Liver (tissue), 8 donors: ENCODE measurements at regions not wholly inside any gene's neighbourhood (a gene's known extent, or its start where the extent isn't known, plus 50 kb on each side); places are given as distances from the start of the nearest gene placed in this dataset.

Experiments
- DNase-seq: peaks from one replicate; pipeline ENCODE4 v3.0.0-alpha.2; 2017; ENCODE audit warnings: low spot score
- H3K27ac ChIP-seq, 2 donors: one replicate each; pipeline ENCODE4 v1.7.0; 2013; ENCODE audit warnings: inconsistent platforms in 2 of 2, low read length in 2 of 2, control low read depth in 1 of 2, low read depth in 1 of 2, mild to moderate bottlenecking in 1 of 2
- H3K27me3 ChIP-seq, 4 donors: one replicate each; pipeline versions ENCODE4 v1.6.1 to v1.7.0; 2013; ENCODE audit warnings: low read length in 3 of 4, inconsistent platforms in 1 of 4, mild to moderate bottlenecking in 1 of 4, moderate library complexity in 1 of 4; ENCODE audit not compliant: control insufficient read depth in 4 of 4, insufficient read depth in 4 of 4
- H3K36me3 ChIP-seq, 4 donors: one replicate each; pipeline versions ENCODE4 v1.6.1 to v1.7.0; 2013; ENCODE audit warnings: low read length in 3 of 4, mild to moderate bottlenecking in 3 of 4, low read depth in 1 of 4, moderate library complexity in 1 of 4; ENCODE audit not compliant: control insufficient read depth in 4 of 4, insufficient read depth in 3 of 4
- H3K4me1 ChIP-seq, 4 donors: one replicate each; pipeline versions ENCODE4 v1.6.1 to v1.7.0; 2013; ENCODE audit warnings: low read length in 3 of 4, mild to moderate bottlenecking in 3 of 4, moderate library complexity in 1 of 4; ENCODE audit not compliant: control insufficient read depth in 4 of 4, insufficient read depth in 4 of 4
- H3K4me3 ChIP-seq, 3 donors: one replicate each; pipeline versions ENCODE4 v1.6.1 to v1.7.0; 2013; ENCODE audit warnings: low read length in 3 of 3, control low read depth in 1 of 3, low read depth in 1 of 3, mild to moderate bottlenecking in 1 of 3
- H3K9ac ChIP-seq, 2 donors: one replicate each; pipeline ENCODE4 v1.7.0; 2013; ENCODE audit warnings: low read length in 2 of 2, mild to moderate bottlenecking in 2 of 2, moderate library complexity in 2 of 2, control low read depth in 1 of 2, low read depth in 1 of 2
- H3K9me3 ChIP-seq, 4 donors: one replicate each; pipeline versions ENCODE4 v1.6.1 to v1.7.0; 2013; ENCODE audit warnings: low read length in 3 of 4; ENCODE audit not compliant: control insufficient read depth in 4 of 4
- ATF3 ChIP-seq: IDR thresholded peaks from 2 replicates; pipeline ENCODE4 v1.6.1; 2016; ENCODE audit warnings: antibody characterized with exemption
- CTCF ChIP-seq: fragments of 150-350 bp; IDR thresholded peaks from 2 replicates; pipeline ENCODE4 v1.5.1; 2017; ENCODE audit warnings: improper control_type of control experiment, low read depth, low read length; ENCODE audit not compliant: missing input control
- EGR1 ChIP-seq, 2 donors: IDR thresholded peaks; 2 replicates each; pipeline ENCODE4 v1.6.1; 2016 to 2018; ENCODE audit warnings: antibody characterized with exemption in 2 of 2, low read depth in 2 of 2
- FOXA1 ChIP-seq: IDR thresholded peaks from 2 replicates; pipeline ENCODE4 v1.6.1; 2016; ENCODE audit warnings: antibody characterized with exemption
- FOXA2 ChIP-seq: IDR thresholded peaks from 2 replicates; pipeline ENCODE4 v1.6.1; 2016; ENCODE audit warnings: antibody characterized with exemption
- GABPA ChIP-seq, 2 donors: IDR thresholded peaks in 1 of 2; conservative IDR thresholded peaks in 1 of 2; 2 replicates each; pipeline ENCODE4 v1.6.1; 2016; ENCODE audit warnings: antibody characterized with exemption in 2 of 2, mild to moderate bottlenecking in 1 of 2, moderate library complexity in 1 of 2
- HNF4A ChIP-seq, 2 donors: conservative IDR thresholded peaks; 2 replicates each; pipeline ENCODE4 v1.6.1; 2016; ENCODE audit warnings: antibody characterized with exemption in 2 of 2, mild to moderate bottlenecking in 2 of 2
- HNF4G ChIP-seq: IDR thresholded peaks from 2 replicates; pipeline ENCODE4 v1.6.1; 2016; ENCODE audit warnings: antibody characterized with exemption
- JUND ChIP-seq, 2 donors: IDR thresholded peaks; 2 replicates each; pipeline ENCODE4 v1.6.1; 2016; ENCODE audit warnings: antibody characterized with exemption in 2 of 2
- MAX ChIP-seq: IDR thresholded peaks from 2 replicates; pipeline ENCODE4 v1.6.1; 2016; ENCODE audit warnings: antibody characterized with exemption
- NR2F2 ChIP-seq: IDR thresholded peaks from 2 replicates; pipeline ENCODE4 v1.6.1; 2016; ENCODE audit warnings: antibody characterized with exemption
- RAD21 ChIP-seq, 2 donors: IDR thresholded peaks; 2 replicates each; pipeline ENCODE4 v1.6.1; 2016; ENCODE audit warnings: antibody characterized with exemption in 2 of 2, mild to moderate bottlenecking in 2 of 2
- REST ChIP-seq: IDR thresholded peaks from 2 replicates; pipeline ENCODE4 v1.6.1; 2016; ENCODE audit warnings: antibody characterized with exemption, mild to moderate bottlenecking
- RXRA ChIP-seq, 2 donors: IDR thresholded peaks; 2 replicates each; pipeline ENCODE4 v1.6.1; 2017 to 2018; ENCODE audit warnings: antibody characterized with exemption in 2 of 2, mild to moderate bottlenecking in 1 of 2
- SP1 ChIP-seq: IDR thresholded peaks from 2 replicates; pipeline ENCODE4 v1.6.1; 2018; ENCODE audit warnings: antibody characterized with exemption, mild to moderate bottlenecking
- TAF1 ChIP-seq: conservative IDR thresholded peaks from 2 replicates; pipeline ENCODE4 v1.6.1; 2016; ENCODE audit warnings: antibody characterized with exemption, mild to moderate bottlenecking
- YY1 ChIP-seq: IDR thresholded peaks from 2 replicates; pipeline ENCODE4 v1.6.1; 2016; ENCODE audit warnings: antibody characterized with exemption, mild to moderate bottlenecking
- ZBTB33 ChIP-seq: IDR thresholded peaks from 2 replicates; pipeline ENCODE4 v1.6.1; 2016; ENCODE audit warnings: antibody characterized with exemption
- WGBS: extraction: QIAGEN DNeasy Blood & Tissue Kit; methylation state at CpG from one replicate; pipeline ENCODE4 v1.1.7; 2013; 5-methylcytosine and 5-hydroxymethylcytosine counted together
- donor health status: healthy.
- donor health status: healthy.
- donor health status: healthy.
- donor health status: healthy.
- donor health status: healthy.

GRCh38 chrX:131199091-131199490 lies 90.0 kb downstream of the IGSF1 start:
- no peaks in the 10 kb centered on the region for H3K9me3 ChIP-seq
- no peak for DNase-seq
- H3K9ac ChIP-seq, result no peak overlapping the region
- H3K27ac ChIP-seq, result no peak overlapping the region
- H3K27me3 ChIP-seq, result no peaks in the 10 kb centered on the region
- no peaks in the 10 kb centered on the region for H3K4me1 ChIP-seq
- no peaks in the 10 kb centered on the region for H3K36me3 ChIP-seq
- H3K4me3 ChIP-seq, result no peak overlapping the region
- WGBS, result 82% methylated on average over 6 of the region's 6 CpGs
- TF ChIP-seq MAX (no peak), FOXA2 (no peak), EGR1 (IDR thresholded peaks at IDR 0.05; ENCODE audit: low read depth in 2 of 2) (no peak), CTCF (no peak), NR2F2 (no peak), RXRA (IDR thresholded peaks at IDR 0.05) (no peak), HNF4G (no peak), YY1 (no peak), RAD21 (IDR thresholded peaks at IDR 0.05) (no peak), JUND (IDR thresholded peaks at IDR 0.05) (no peak), ATF3 (no peak), ZBTB33 (no peak), FOXA1 (no peak), SP1 (no peak), HNF4A (conservative IDR thresholded peaks at IDR 0.05) (no peak), GABPA (IDR thresholded peaks at IDR 0.05 in 1 of 2, conservative IDR thresholded peaks at IDR 0.05 in 1 of 2) (no peak)

GRCh38 chrX:131187206-131187605 lies 101.9 kb downstream of the IGSF1 start:
- H3K36me3 ChIP-seq, result no peaks in the 10 kb centered on the region
- TF ChIP-seq RXRA (IDR thresholded peaks at IDR 0.05) (no peak), NR2F2 (no peak), FOXA1 (no peak), RAD21 (IDR thresholded peaks at IDR 0.05) (no peak), REST (no peak), MAX (no peak), EGR1 (IDR thresholded peaks at IDR 0.05; ENCODE audit: low read depth in 2 of 2) (no peak), YY1 (no peak), HNF4A (conservative IDR thresholded peaks at IDR 0.05) (no peak), GABPA (IDR thresholded peaks at IDR 0.05 in 1 of 2, conservative IDR thresholded peaks at IDR 0.05 in 1 of 2) (no peak), FOXA2 (no peak), JUND (IDR thresholded peaks at IDR 0.05) (no peak), TAF1 (no peak), CTCF (no peak)
- H3K9me3 ChIP-seq, result no peaks in the 10 kb centered on the region
- H3K4me3 ChIP-seq, result no peak overlapping the region
- H3K27me3 ChIP-seq, result peaks cover 0 to 7% (median 0%) of the 10 kb centered on the region in 4 donors
- H3K27ac ChIP-seq, result no peak overlapping the region
- no peak for DNase-seq
- no peaks in the 10 kb centered on the region for H3K4me1 ChIP-seq
- 59% methylated on average over 1 of the region's 1 CpG for WGBS
- no peak overlapping the region for H3K9ac ChIP-seq
